Small intestine (tissue), 7 donors: ENCODE measurements at regions not wholly inside any gene's neighbourhood (a gene's known extent, or its start where the extent isn't known, plus 50 kb on each side); places are given as distances from the start of the nearest gene placed in this dataset.
A peak's percentile ranks its signal among the peaks of the same experiment; 100 is the strongest.

Experiments used
- DNase-seq, 2 donors: peaks; one replicate each; pipeline versions ENCODE4 v3.0.0 to v3.0.0-alpha.2; 2013
- FAIRE-seq: peaks from 2 replicates; lab custom pipeline; 2012; peaks lifted over from hg19 to GRCh38; lab: Jason Lieb, UNC
- H3K27ac ChIP-seq, 3 donors: one replicate each; pipeline ENCODE4 v1.5.1; 2013; ENCODE audit warnings: low read length in 2 of 3, mild to moderate bottlenecking in 2 of 3, control low read depth in 1 of 3, inconsistent platforms in 1 of 3, low read depth in 1 of 3, moderate library complexity in 1 of 3
- H3K27me3 ChIP-seq, 3 donors: one replicate each; pipeline ENCODE4 v1.6.1; 2013; ENCODE audit warnings: low read length in 3 of 3, inconsistent platforms in 1 of 3; ENCODE audit not compliant: control insufficient read depth in 3 of 3, insufficient read depth in 3 of 3
- H3K36me3 ChIP-seq, 3 donors: one replicate each; pipeline ENCODE4 v1.6.1; 2013; ENCODE audit warnings: low read length in 3 of 3, inconsistent platforms in 1 of 3, low read depth in 1 of 3, mild to moderate bottlenecking in 1 of 3, moderate library complexity in 1 of 3; ENCODE audit not compliant: control insufficient read depth in 3 of 3, insufficient read depth in 2 of 3
- H3K4me1 ChIP-seq, 3 donors: one replicate each; pipeline ENCODE4 v1.6.1; 2013; ENCODE audit warnings: low read length in 2 of 3, inconsistent platforms in 1 of 3, low read depth in 1 of 3, mild to moderate bottlenecking in 1 of 3, moderate library complexity in 1 of 3; ENCODE audit not compliant: control insufficient read depth in 3 of 3, insufficient read depth in 2 of 3
- H3K4me3 ChIP-seq, 3 donors: one replicate each; pipeline ENCODE4 v1.5.1; 2013; ENCODE audit warnings: low read length in 3 of 3, control low read depth in 1 of 3, inconsistent platforms in 1 of 3, low read depth in 1 of 3, mild to moderate bottlenecking in 1 of 3, moderate library complexity in 1 of 3
- H3K9me3 ChIP-seq, 2 donors: one replicate each; pipeline ENCODE4 v1.6.1; 2013; ENCODE audit warnings: low read depth in 1 of 2, low read length in 1 of 2; ENCODE audit not compliant: control insufficient read depth in 2 of 2, insufficient read depth in 1 of 2
- WGBS, 3 donors: extraction: QIAGEN DNeasy Blood & Tissue Kit; methylation state at CpG; one replicate each; pipeline ENCODE4 v1.1.7; 2013; 5-methylcytosine and 5-hydroxymethylcytosine counted together
- donor health status: healthy with polysubstance abuse.
- donor health status: control.
- donor health status: control.
- donor health status: Bipolar disorder and iron deficiency.
- donor health status: healthy.

GRCh38 chr7:92888-93672 is 99.3 kb upstream of the FAM20C start:
- Histone ChIP-seq H3K4me1 (peaks cover 0 to 22% (median 0%) of the 10 kb centered on the region in 3 donors), H3K27ac (no peak overlapping the region), H3K36me3 (no peaks in the 10 kb centered on the region), H3K4me3 (no peak overlapping the region), H3K9me3 (peaks cover 0 to 8% of the 10 kb centered on the region in 2 donors), H3K27me3 (no peaks in the 10 kb centered on the region)
- 85 to 93% (median 90%) methylated on average over 27 of the region's 27 CpGs for WGBS, 3 donors
- FAIRE-seq (no peak), DNase-seq (no peak)

GRCh38 chr7:94251-94801 is 98.0 kb upstream of the FAM20C start:
- 87 to 95% (median 93%) methylated on average over 6 of the region's 6 CpGs for WGBS, 3 donors
- no peak for FAIRE-seq
- Histone ChIP-seq H3K4me1 (peaks cover 0 to 14% (median 0%) of the 10 kb centered on the region in 3 donors), H3K27me3 (no peaks in the 10 kb centered on the region), H3K27ac (no peak overlapping the region), H3K9me3 (peaks cover 0 to 11% of the 10 kb centered on the region in 2 donors), H3K36me3 (no peaks in the 10 kb centered on the region), H3K4me3 (no peak overlapping the region)
- DNase-seq = no peak

GRCh38 chr7:95180-95862 is 97.0 kb upstream of the FAM20C start:
- DNase-seq (no peak), FAIRE-seq (no peak)
- H3K4me3 ChIP-seq = no peak overlapping the region

GRCh38 chr7:95863-96260 is 96.5 kb upstream of the FAM20C start:
- Histone ChIP-seq H3K9me3 (peaks cover 0 to 11% of the 10 kb centered on the region in 2 donors), H3K27ac (no peak overlapping the region), H3K36me3 (no peaks in the 10 kb centered on the region), H3K27me3 (no peaks in the 10 kb centered on the region), H3K4me1 (no peaks in the 10 kb centered on the region), H3K4me3 (no peak overlapping the region)
- DNase-seq (no peak), FAIRE-seq (no peak)
- 70 to 76% (median 74%) methylated on average over 8 of the region's 8 CpGs for WGBS, 3 donors

More at GRCh38 chr7:95180-95862, 97.0 kb upstream of the FAM20C start:
- Histone ChIP-seq H3K27ac (no peak overlapping the region), H3K4me1 (peaks cover 0 to 5% (median 0%) of the 10 kb centered on the region in 3 donors), H3K27me3 (no peaks in the 10 kb centered on the region), H3K9me3 (peaks cover 0 to 11% of the 10 kb centered on the region in 2 donors), H3K36me3 (no peaks in the 10 kb centered on the region)
- WGBS, 3 donors = 83 to 89% (median 87%) methylated on average over 8 of the region's 8 CpGs

- peaks cover 0 to 11% of the 10 kb centered on the region in 2 donors for H3K9me3 ChIP-seq
- H3K4me3 ChIP-seq = no peak overlapping the region
- no peak for FAIRE-seq
- DNase-seq = no peak
- H3K4me1 ChIP-seq = no peaks in the 10 kb centered on the region
- no peaks in the 10 kb centered on the region for H3K27me3 ChIP-seq
- 79 to 82% (median 80%) methylated on average over 6 of the region's 6 CpGs for WGBS, 3 donors
- H3K27ac ChIP-seq = no peak overlapping the region
- no peaks in the 10 kb centered on the region for H3K36me3 ChIP-seq
These were observed 95.5 kb upstream of the FAM20C start for GRCh38 chr7:96861-97260.

- 55 to 75% (median 59%) methylated on average over 3 of the region's 3 CpGs for WGBS, 3 donors
- FAIRE-seq = no peak
- Histone ChIP-seq H3K9me3 (peaks cover 0 to 11% of the 10 kb centered on the region in 2 donors), H3K4me1 (no peaks in the 10 kb centered on the region), H3K27me3 (no peaks in the 10 kb centered on the region), H3K36me3 (no peaks in the 10 kb centered on the region), H3K27ac (no peak overlapping the region), H3K4me3 (no peak overlapping the region)
- peak in 1 of 2 donors; percentile 37 for DNase-seq
These were observed 95.0 kb upstream of the FAM20C start for GRCh38 chr7:97310-97841.

GRCh38 chr7:101146-102046 is 91.0 kb upstream of the FAM20C start:
- H3K27ac ChIP-seq = no peak overlapping the region
- DNase-seq = no peak
- WGBS, 3 donors = 79 to 85% (median 83%) methylated on average over 10 of the region's 10 CpGs
- H3K4me1 ChIP-seq = no peaks in the 10 kb centered on the region
- H3K27me3 ChIP-seq = no peaks in the 10 kb centered on the region
- H3K36me3 ChIP-seq = no peaks in the 10 kb centered on the region
- peaks cover 0 to 11% of the 10 kb centered on the region in 2 donors for H3K9me3 ChIP-seq
- H3K4me3 ChIP-seq = no peak overlapping the region
- no peak for FAIRE-seq
